ES-I3 (cell line): ENCODE measurements at regions not wholly inside any gene's neighbourhood (a gene's known extent, or its start where the extent isn't known, plus 50 kb on each side); places are given as distances from the start of the nearest gene placed in this dataset.

Experiments
- H3K36me3 ChIP-seq: 2 replicates; pipeline ENCODE4 v1.6.1; 2013; ENCODE audit warnings: mild to moderate bottlenecking, low read length, control low read depth, moderate library complexity; ENCODE audit not compliant: insufficient read depth
- H3K4me1 ChIP-seq: 2 replicates; pipeline ENCODE4 v1.6.1; 2013; ENCODE audit warnings: mild to moderate bottlenecking, control low read depth, low read length; ENCODE audit not compliant: insufficient read depth
- H3K9ac ChIP-seq: 2 replicates; pipeline ENCODE4 v1.6.1; 2013; ENCODE audit warnings: low read depth, mild to moderate bottlenecking, low read length, moderate library complexity
- H3K9me3 ChIP-seq: 2 replicates; pipeline ENCODE4 v1.6.1; 2013; ENCODE audit warnings: mild to moderate bottlenecking, low read length, moderate library complexity; ENCODE audit not compliant: control insufficient read depth, insufficient read depth

- Histone ChIP-seq H3K36me3 (no peaks in the 10 kb centered on the region), H3K4me1 (peaks cover 21% of the 10 kb centered on the region), H3K9ac (no peak overlapping the region), H3K9me3 (no peaks in the 10 kb centered on the region)
Measured at GRCh38 chr6:21906826-21907225, 313.3 kb downstream of the SOX4 start.

GRCh38 chr6:21907291-21907690, 313.7 kb downstream of the SOX4 start:
- peaks cover 24% of the 10 kb centered on the region for H3K4me1 ChIP-seq
- no peak overlapping the region for H3K9ac ChIP-seq
- H3K36me3 ChIP-seq: no peaks in the 10 kb centered on the region
- H3K9me3 ChIP-seq: no peaks in the 10 kb centered on the region

- no peaks in the 10 kb centered on the region for H3K9me3 ChIP-seq
- H3K4me1 ChIP-seq: peaks cover 23% of the 10 kb centered on the region
- H3K36me3 ChIP-seq: no peaks in the 10 kb centered on the region
- H3K9ac ChIP-seq: no peak overlapping the region
Measured at GRCh38 chr6:21908161-21908848, 314.8 kb downstream of the SOX4 start.

GRCh38 chr6:21909321-21909720, 315.8 kb downstream of the SOX4 start:
- Histone ChIP-seq H3K9ac (no peak overlapping the region), H3K9me3 (no peaks in the 10 kb centered on the region), H3K36me3 (no peaks in the 10 kb centered on the region), H3K4me1 (peaks cover 23% of the 10 kb centered on the region)

- H3K9ac ChIP-seq: no peak overlapping the region
- H3K4me1 ChIP-seq: peaks cover 23% of the 10 kb centered on the region
- H3K9me3 ChIP-seq: no peaks in the 10 kb centered on the region
- H3K36me3 ChIP-seq: peaks cover 3% of the 10 kb centered on the region; the same call in 1 of the 2 replicates
Measured at GRCh38 chr6:21911208-21911607, 317.7 kb downstream of the SOX4 start.

- H3K4me1 ChIP-seq: peaks cover 23% of the 10 kb centered on the region
- no peak overlapping the region for H3K9ac ChIP-seq
- H3K9me3 ChIP-seq: no peaks in the 10 kb centered on the region
- H3K36me3 ChIP-seq: peaks cover 3% of the 10 kb centered on the region; the same call in 1 of the 2 replicates
Measured at GRCh38 chr6:21912151-21912832, 318.7 kb downstream of the SOX4 start.

- Histone ChIP-seq H3K9ac (no peak overlapping the region), H3K36me3 (peaks cover 3% of the 10 kb centered on the region; the same call in 1 of the 2 replicates), H3K4me1 (peaks cover 14% of the 10 kb centered on the region; the same call in 1 of the 2 replicates), H3K9me3 (no peaks in the 10 kb centered on the region)
Measured at GRCh38 chr6:21914121-21914973, 320.8 kb downstream of the SOX4 start.

GRCh38 chr6:21915707-21916260, 322.2 kb downstream of the SOX4 start:
- H3K9ac ChIP-seq: no peak overlapping the region
- H3K36me3 ChIP-seq: peaks cover 3% of the 10 kb centered on the region; the same call in 1 of the 2 replicates
- H3K4me1 ChIP-seq: peaks cover 14% of the 10 kb centered on the region; the same call in 1 of the 2 replicates
- H3K9me3 ChIP-seq: no peaks in the 10 kb centered on the region

- Histone ChIP-seq H3K9me3 (no peaks in the 10 kb centered on the region), H3K9ac (no peak overlapping the region), H3K36me3 (peaks cover 3% of the 10 kb centered on the region; the same call in 1 of the 2 replicates), H3K4me1 (peaks cover 12% of the 10 kb centered on the region)
Measured at GRCh38 chr6:21918041-21918440, 324.5 kb downstream of the SOX4 start.

- Histone ChIP-seq H3K36me3 (peaks cover 3% of the 10 kb centered on the region; the same call in 1 of the 2 replicates), H3K9me3 (no peaks in the 10 kb centered on the region), H3K4me1 (peaks cover 12% of the 10 kb centered on the region), H3K9ac (no peak overlapping the region)
Measured at GRCh38 chr6:21918666-21919065, 325.1 kb downstream of the SOX4 start.

GRCh38 chr6:21922086-21922485, 328.5 kb downstream of the SOX4 start:
- Histone ChIP-seq H3K4me1 (peaks cover 13% of the 10 kb centered on the region), H3K9me3 (no peaks in the 10 kb centered on the region), H3K9ac (no peak overlapping the region), H3K36me3 (no peaks in the 10 kb centered on the region)

- Histone ChIP-seq H3K36me3 (no peaks in the 10 kb centered on the region), H3K9ac (no peak overlapping the region), H3K4me1 (peaks cover 19% of the 10 kb centered on the region), H3K9me3 (no peaks in the 10 kb centered on the region)
Measured at GRCh38 chr6:21924002-21924401, 330.5 kb downstream of the SOX4 start.

- no peaks in the 10 kb centered on the region; the same call in 1 of the 2 replicates for H3K36me3 ChIP-seq
- H3K9me3 ChIP-seq: no peaks in the 10 kb centered on the region
Measured at GRCh38 chr6:21928827-21929226, 335.3 kb downstream of the SOX4 start.

More at GRCh38 chr6:21928827-21929226, 335.3 kb downstream of the SOX4 start:
- H3K9ac ChIP-seq: no peak overlapping the region
- H3K4me1 ChIP-seq: peaks cover 6% of the 10 kb centered on the region; the same call in 1 of the 2 replicates
